GM19438 (cell line): ENCODE measurements at regions not wholly inside any gene's neighbourhood (a gene's known extent, or its start where the extent isn't known, plus 50 kb on each side); places are given as distances from the start of the nearest gene placed in this dataset.
"Not testable (repeated sequence)": the region's sequence is repeated elsewhere in the genome, so short reads cannot be mapped to it uniquely, and the experiment has no call there.

Experiments used
- ATAC-seq: cut with Tn5 transposase; IDR thresholded peaks from one replicate; pipeline ENCODE4 v1.9.1; 2021; ENCODE audit warnings: low read depth; ENCODE audit not compliant: unreplicated experiment

DNA sequence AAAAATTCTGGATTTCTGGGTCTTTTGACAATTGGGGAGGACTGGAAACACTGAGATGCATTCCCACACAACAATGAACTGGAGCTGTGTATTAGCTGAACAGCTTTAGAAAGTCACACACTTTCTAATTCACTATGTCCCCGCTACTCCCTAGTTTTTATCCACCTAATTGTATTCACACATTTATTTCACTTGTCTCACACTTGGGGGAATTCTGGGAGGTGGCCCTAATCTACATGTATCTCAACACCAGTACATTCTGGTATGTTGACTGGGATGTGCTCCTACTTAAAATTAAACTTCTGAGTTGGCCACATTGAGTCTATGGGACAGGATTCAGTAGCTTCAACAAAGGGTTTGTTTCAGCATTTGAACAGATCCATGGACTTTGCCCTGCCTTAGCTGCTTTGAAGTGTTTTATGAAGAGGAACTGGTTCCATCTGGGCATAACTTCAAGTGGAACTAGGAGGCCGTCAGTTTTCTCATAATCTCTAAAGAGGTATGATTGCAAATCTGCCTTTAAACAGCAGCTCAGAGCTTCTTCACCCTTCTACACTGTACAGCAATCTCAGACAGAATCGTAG is 106.5 kb upstream of the CMC1 start:
- no peak for ATAC-seq

DNA sequence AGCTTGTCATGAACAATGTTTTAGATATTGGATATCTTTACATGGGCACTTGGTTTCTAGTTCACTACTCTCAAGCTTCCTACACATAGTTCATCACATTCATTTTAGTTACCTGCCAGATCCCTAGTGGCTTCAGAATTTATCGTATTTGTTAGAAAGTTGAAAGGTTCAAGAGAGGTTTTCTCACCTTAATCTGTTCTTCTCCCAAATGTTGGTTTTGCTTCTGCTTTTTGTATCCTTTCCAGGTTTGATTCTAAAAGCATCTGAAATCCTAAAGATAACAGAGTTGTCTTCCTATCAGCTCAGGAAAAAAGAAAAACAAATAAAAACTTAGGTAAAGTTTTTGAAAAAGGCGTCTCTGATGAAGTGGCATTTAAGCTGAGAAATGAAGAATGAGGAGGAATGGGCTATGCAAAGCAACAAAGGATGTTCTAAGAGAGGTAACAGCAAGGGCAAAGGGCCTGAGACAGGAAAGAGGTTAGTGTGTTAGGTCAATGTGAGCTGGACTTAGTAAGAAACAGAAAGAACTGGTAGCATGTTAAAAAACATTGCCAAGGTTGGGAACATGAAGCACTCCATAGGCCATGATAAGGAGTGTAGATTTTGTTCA is 104.7 kb upstream of the CMC1 start:
- no peak for ATAC-seq

DNA sequence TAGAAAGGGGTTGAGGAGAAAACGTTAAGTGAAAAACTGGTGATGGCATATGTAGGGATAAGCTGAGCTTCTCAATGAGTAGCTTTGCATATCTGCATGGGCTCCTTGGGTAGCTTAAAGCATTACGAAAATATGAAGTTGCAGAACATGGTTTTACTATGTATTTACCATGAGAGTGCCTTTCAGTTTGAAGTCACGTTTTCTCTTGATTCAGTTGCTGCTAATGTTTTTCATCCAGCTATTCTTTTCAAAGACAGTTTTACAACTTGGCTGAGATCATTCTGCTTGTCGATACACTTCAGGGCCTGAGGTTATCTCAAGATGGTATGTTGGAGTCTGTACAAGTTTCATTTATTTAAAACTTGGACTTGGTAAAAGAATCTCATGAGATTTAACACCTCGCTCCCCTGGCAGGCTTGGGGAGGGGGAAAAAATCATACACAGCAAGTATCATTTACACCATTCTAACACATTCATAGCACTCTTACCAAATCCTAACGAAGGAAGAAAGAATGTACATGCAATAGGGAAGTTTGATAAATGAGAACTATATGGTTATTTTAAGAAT is 103.3 kb upstream of the CMC1 start:
- ATAC-seq, result no peak

DNA sequence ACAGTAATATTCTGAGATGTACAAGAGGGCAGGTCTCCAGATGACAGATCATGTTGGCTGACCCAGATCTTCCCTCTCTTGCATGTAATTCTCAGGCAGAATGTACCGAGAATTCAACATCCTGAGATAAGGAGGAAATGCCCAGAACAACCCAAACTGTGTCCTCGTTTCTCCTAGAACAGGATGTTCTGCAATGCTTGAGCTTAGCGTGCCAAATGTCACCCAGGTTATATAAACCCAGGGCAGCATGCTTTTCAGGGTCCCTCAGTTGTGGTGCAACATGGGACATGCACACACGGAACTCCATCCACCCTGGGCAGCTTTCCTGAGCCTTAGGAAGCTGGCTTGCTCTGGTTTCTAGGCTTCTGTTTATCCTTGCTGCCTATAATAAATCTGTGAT is 102.1 kb upstream of the CMC1 start:
- no peak for ATAC-seq

DNA sequence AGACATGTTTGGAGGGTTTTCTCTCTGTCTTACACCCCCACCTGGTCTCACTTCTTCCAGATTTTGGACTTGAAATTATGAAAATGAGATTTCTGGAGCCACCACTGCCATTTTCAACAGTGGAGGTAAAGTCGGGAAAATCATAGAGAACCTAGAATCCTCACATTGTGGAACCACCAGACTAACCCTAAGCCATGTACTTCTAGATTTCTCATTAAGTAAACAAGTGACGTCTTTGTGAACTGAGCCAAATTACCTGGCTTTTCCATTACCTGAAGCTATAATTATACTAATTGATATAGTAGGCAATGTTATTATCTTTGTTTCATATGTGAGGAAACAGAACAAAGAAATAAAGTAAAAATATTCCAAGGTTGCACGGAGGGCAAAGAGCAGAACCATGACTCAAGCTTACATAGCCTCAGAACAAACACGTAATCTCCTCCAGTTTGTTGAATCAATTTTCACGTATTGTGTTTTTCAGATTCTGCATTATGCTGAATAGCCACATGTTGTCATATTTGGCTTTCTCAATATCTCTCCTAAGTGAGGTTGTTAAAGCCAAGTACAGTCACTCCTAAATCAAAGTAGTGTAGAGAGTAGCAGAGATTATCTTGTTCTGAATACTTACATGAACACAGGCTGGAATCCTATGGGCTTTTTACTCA is 101.3 kb upstream of the CMC1 start:
- no peak for ATAC-seq

DNA sequence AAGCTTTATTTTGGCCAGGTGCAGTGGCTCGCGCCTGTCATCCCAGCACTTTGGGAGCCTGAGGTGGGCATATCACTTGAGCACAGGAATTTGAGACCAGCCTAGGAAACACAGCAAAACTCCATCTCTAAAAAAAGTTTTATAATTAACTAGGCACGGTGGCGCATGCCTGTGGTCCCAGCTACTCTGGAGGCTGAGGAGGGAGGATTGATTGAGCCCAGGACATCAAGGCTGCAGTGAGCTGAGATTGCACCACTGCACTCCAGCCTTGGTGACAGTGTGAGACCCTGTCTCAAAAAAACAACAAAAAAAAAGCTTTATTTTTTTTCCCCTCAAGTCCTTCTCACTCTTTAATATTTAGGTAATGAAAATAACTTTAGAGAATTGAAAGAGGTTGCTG is 100.8 kb upstream of the CMC1 start:
- ATAC-seq, result no peak

DNA sequence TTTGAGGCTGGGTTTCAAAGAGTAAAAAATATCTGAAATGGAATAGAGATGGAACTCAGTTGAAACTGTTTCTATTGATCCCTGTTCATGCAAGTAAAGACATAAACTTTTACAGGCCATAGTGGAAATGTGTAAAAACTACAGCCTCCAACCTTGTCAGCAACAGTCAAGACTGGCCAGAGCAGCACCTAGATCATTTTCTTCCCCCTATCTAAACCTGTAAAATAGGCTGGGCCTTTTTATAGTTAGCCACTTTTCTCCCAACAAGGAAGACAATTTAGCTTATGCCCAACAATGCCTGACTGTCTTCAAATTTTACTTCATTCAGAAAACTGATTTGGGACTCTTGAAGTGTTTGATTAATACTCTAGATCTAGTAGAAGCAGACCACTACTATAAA is 91.5 kb upstream of the CMC1 start:
- ATAC-seq, result no peak

DNA sequence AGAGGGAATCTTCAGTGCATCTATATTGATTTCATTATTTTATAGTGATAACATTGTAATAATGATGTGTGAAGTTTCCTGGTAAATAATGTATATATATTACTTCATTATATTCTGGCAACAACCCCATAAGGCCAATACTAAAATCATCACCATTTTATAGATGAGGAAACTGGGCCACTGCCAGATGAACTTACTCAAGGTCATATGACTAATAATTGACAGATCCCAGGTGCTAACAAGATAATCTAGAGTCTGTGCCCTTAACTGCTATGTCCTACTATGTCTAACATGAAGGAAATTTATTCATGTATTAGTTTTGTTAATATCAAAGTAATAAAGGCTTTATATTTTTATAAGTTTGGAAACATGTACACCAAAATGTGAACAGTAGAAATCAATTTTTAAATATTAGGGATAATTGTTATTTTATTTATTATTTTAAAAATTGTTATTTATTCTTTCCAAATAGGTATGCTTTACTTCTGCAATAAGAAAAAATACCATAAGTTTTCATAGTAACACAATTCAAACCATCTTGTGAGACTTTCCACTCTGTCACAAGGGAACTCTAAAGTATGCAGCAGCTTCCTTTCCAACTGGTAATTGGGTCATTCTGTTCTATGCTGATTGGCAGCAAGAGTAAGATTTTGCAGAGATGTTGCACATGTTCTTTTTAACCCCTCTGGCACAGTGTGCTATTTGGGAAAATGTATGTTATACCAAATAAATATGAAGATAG is 90.8 kb upstream of the CMC1 start:
- ATAC-seq, result no peak

DNA sequence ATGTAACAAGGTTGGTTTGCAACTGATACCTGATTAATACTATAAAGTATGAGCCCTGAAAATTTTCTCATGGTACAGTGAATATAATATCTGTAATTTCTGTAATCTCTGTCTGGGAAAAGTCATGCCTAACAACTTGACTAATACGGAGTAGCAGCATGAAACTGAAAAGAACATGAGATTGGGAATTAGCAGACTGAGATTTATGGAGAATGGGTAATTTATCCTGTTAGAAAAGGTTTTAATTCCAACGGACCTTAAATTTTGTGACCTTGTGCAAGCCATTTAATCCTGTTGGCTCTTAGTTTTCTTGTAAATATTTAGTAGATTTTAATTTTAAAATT is 90.2 kb upstream of the CMC1 start:
- ATAC-seq, result no peak

DNA sequence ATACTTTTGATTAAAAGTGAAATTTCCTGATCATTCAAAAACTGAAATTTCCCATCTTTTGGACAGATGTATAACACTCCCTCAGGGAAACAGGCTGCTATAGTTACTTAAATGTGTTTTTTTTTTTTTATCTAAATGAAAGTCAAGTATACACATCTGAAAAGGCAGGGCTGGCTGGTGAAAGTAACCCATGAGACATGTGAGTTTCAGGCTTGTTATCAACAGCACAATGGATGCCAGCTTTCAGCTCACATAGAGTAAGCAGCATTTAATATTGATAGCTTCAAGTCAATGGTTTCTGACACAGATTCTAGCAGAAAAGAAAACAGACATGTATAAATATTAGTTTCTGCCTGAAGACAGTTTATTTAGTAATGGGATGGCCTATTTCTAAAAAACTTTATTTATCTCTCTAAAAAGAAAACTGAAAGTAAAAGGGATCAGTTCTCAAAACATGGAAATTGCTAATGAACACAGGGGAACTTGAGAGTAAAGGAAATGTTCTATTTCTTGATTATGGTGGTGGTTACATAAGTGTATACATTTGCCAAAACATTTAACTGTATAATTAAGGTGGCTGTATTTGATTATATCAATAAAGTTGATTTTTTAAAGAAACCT is 89.7 kb upstream of the CMC1 start:
- ATAC-seq, result peak; percentile 81

DNA sequence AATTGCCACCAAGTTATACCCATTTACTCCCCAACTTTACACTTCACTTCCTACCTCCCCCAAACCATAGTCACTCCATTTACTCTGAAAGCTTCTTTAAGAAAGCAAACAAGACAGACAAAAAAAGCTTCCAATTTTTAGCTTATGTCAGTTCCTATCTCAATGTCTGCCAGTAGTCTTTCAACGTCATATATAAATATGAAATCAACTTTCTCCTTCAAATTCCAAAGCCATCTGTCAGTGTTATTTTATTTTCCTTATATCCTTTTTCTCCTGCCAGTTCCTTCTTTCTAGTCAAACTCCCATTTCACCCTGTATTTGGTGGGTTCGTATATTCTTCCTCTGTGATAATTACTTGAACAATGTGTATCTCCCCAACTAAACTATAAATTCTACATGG is 85.8 kb upstream of the CMC1 start:
- ATAC-seq, result no peak

DNA sequence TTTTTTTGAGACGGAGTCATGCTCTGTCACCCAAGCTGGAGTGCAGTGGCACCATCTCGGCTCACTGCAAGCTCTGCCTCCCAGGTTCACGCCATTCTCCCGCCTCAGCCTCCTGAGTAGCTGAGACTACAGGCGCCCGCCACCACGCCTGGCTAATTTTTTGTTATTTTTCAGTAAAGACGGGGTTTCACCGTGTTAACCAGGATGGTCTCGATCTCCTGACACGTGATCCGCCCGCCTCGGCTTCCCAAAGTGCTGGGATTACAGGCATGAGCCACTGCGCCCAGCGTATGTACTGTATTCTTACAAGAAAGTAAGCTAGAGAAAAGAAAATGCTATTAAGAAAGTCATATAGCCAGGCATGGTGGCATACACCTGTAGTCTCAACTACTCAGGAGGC is 84.8 kb upstream of the CMC1 start:
- ATAC-seq, result not testable (repeated sequence)

DNA sequence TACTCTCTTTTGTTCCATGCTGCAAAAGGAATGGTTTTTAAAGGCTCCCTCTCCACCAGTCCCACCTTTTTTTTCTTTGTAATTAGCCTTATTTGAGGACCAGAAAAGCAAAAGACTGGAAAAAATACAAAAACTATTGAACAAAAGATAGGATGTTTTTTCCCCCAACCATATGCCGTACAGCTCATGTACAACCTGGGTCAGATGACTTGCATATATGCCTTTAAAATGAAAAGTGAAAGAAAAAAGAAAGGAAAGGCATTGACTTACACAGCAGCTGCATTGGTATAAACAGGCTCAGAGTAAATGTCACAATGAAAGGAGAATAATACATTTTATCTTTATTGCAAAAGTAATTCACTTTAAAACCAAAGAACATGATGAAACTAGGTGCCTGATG is 69.5 kb upstream of the CMC1 start:
- ATAC-seq, result no peak

DNA sequence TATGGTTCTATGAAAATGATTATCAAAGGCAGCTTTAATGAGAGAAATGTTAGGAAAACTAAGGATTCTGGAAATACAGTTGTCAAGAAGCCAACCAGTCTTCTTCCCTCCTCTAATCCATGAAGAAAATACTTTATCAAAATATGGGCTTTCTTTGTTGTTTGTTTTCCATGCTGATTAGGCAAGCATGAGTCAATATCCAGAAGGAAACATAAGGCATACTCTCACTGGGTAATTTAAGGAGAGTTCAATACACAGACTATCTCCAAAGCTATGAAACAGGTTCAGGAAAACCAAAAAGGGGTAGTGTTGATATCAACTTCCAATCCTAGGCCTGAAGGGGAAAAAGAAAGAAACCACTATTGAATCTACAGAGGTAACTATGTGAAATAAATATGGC is 68.7 kb upstream of the CMC1 start:
- no peak for ATAC-seq

DNA sequence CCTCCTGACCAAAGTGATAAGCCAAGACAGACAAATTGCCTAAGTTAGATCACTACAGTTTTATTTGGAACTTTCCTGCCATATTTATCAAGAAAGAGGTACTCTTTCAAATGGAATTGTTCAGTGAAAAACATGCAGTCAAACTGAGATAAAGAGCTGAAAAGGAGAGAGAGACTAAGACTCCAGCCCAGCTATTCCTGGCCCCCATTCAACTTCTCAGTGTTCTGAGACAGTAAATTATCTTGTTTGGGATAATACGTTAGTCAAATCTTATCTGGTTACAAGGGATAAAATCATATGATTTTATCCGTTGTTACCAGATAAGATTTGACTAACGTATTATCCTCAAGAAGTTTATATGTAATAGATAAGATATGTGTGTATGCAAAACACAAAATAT is 67.6 kb upstream of the CMC1 start:
- no peak for ATAC-seq

DNA sequence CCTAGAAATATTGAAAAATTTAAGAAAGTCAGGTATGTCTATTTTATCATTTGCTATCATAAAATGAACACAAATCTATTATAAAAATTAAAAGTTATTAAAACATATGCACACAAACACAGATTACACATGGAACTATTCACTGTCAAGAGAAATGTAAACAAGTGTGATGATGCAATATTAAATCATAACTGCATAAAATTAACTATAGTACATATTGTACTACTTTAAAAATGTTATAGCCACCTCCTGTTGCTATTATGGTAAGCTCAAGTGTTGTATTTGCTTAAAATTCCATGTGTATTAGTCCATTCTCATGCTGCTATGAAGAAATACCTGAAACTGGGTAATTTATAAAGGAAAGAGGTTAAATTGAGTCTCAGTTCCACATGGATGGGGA is 54.7 kb upstream of the CMC1 start:
- no peak for ATAC-seq

DNA sequence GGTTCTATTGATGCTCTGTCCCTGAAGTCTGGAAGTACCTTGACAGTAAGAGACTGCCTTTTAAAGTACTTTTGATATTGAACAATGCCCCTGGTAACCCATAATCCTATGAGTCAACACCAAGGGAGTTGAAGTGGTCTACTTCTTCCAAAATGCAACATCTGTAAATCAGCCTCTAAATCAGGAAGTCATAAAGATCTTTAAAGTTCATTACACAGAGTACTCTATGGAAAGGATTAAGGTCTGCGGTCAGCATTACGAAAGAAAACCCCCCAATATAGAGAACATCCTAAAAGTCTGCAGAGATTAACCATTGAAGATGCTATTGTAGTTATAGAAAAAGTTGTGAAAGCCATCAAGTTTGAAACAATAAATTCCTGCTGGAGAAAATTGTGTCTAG is 52.7 kb upstream of the CMC1 start:
- no peak for ATAC-seq

DNA sequence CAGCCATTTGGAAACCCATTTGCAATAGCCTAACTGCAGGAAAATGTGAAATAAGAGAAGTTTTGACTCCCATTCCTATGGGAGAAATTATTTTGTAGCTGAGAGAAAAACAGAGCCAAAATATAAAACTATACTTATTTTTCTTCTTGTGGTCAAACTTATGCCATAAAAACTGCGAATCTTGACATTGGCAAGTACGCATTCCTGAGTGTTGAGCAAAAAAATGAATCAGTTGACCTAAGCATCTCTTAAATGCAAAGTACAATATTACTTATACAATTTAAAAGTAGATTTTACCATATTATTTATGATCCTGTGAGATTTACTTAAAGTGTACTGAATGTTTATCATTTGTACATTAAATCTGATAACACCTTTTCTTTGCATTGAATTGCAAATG is 50.1 kb upstream of the CMC1 start:
- ATAC-seq, result no peak
